Liver (tissue), 3 donors: ENCODE measurements at regions not wholly inside any gene's neighbourhood (a gene's known extent, or its start where the extent isn't known, plus 50 kb on each side); places are given as distances from the start of the nearest gene placed in this dataset.

Experiments
- EGR1 ChIP-seq, 2 donors: IDR thresholded peaks; 2 replicates each; pipeline ENCODE4 v1.6.1; 2016 to 2018; ENCODE audit warnings: antibody characterized with exemption in 2 of 2, low read depth in 2 of 2
- FOXA1 ChIP-seq: IDR thresholded peaks from 2 replicates; pipeline ENCODE4 v1.6.1; 2016; ENCODE audit warnings: antibody characterized with exemption
- JUND ChIP-seq, 2 donors: IDR thresholded peaks; 2 replicates each; pipeline ENCODE4 v1.6.1; 2016; ENCODE audit warnings: antibody characterized with exemption in 2 of 2
- RAD21 ChIP-seq, 2 donors: IDR thresholded peaks; 2 replicates each; pipeline ENCODE4 v1.6.1; 2016; ENCODE audit warnings: antibody characterized with exemption in 2 of 2, mild to moderate bottlenecking in 2 of 2
- YY1 ChIP-seq: IDR thresholded peaks from 2 replicates; pipeline ENCODE4 v1.6.1; 2016; ENCODE audit warnings: antibody characterized with exemption, mild to moderate bottlenecking
- TF ChIP-seq, protein P1 (sequence below): fragments of 150-350 bp; IDR thresholded peaks from 2 replicates; pipeline ENCODE4 v1.5.1; 2017; ENCODE audit warnings: improper control_type of control experiment, low read depth, low read length; ENCODE audit not compliant: missing input control
- TF ChIP-seq, protein P2 (sequence below): IDR thresholded peaks from 2 replicates; pipeline ENCODE4 v1.6.1; 2016; ENCODE audit warnings: antibody characterized with exemption
- donor health status: healthy.
- donor health status: healthy.

DNA sequence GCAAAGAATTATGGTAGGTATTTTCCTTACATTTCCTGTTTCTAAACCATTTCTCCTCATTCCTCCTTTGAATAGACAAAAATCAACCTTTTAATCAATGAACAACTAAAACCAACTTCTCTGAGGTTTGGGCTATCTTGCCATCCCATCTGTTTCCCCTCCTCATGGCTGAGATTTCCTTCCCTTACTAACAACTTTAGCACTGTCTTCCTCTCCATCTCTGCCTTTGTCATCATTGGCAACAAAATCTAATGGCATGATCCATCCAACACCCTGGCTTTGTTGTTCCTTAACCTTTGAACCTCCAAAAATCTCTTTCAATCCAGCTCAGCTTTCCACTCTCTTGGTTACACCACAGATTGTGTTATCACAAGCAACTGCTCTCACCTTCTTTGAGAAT lies 95.3 kb upstream of the FAM136A start:
- TF ChIP-seq, protein P1, sequence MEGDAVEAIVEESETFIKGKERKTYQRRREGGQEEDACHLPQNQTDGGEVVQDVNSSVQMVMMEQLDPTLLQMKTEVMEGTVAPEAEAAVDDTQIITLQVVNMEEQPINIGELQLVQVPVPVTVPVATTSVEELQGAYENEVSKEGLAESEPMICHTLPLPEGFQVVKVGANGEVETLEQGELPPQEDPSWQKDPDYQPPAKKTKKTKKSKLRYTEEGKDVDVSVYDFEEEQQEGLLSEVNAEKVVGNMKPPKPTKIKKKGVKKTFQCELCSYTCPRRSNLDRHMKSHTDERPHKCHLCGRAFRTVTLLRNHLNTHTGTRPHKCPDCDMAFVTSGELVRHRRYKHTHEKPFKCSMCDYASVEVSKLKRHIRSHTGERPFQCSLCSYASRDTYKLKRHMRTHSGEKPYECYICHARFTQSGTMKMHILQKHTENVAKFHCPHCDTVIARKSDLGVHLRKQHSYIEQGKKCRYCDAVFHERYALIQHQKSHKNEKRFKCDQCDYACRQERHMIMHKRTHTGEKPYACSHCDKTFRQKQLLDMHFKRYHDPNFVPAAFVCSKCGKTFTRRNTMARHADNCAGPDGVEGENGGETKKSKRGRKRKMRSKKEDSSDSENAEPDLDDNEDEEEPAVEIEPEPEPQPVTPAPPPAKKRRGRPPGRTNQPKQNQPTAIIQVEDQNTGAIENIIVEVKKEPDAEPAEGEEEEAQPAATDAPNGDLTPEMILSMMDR, result no peak
- TF ChIP-seq EGR1 (IDR thresholded peaks at IDR 0.05; ENCODE audit: low read depth in 2 of 2) (no peak), RAD21 (IDR thresholded peaks at IDR 0.05) (no peak), JUND (IDR thresholded peaks at IDR 0.05) (no peak), YY1 (no peak), FOXA1 (no peak)
- TF ChIP-seq, protein P2, sequence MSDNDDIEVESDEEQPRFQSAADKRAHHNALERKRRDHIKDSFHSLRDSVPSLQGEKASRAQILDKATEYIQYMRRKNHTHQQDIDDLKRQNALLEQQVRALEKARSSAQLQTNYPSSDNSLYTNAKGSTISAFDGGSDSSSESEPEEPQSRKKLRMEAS, result no peak
